ENCODE measurements at regions not wholly inside any gene's neighbourhood (a gene's known extent, or its start where the extent isn't known, plus 50 kb on each side); places are given as distances from the start of the nearest gene placed in this dataset.
"Not testable (repeated sequence)": the region's sequence is repeated elsewhere in the genome, so short reads cannot be mapped to it uniquely, and the experiment has no call there.

- WGBS (ENCODE audit: low lambda C conversion rate): 80% methylated on average over 4 of the region's 4 CpGs
- H3F3A ChIP-seq (replicated peaks; ENCODE audit: insufficient read depth): peaks cover 12% of the 10 kb centered on the region
- peak overlapping the region in 1 of 2 experiments; percentile 71; a peak in 1 of 4 replicates for H3K27ac ChIP-seq (ENCODE audit: low read depth in 2 of 2, low read length in 1 of 2)
- no peaks in the 10 kb centered on the region for H3K79me2 ChIP-seq (ENCODE audit: insufficient read depth)
- no peaks in the 10 kb centered on the region for H3K9me3 ChIP-seq
- H3K4me2 ChIP-seq: no peak overlapping the region
- POLR2A ChIA-PET: no interaction called here
- CTCF ChIA-PET: no interaction called here
- no peaks in the 10 kb centered on the region for H3K27me3 ChIP-seq (ENCODE audit: insufficient read depth)
- no peak for TF ChIP-seq MAX (IDR thresholded peaks at IDR 0.05; ENCODE audit: low read depth)
- no peaks in the 10 kb centered on the region for H3K36me3 ChIP-seq (replicated peaks in 1 of 2; ENCODE audit: control insufficient read depth in 1 of 2, insufficient read depth in 2 of 2, low read length in 1 of 2)
- DNase-seq: no peak
- H3K9me2 ChIP-seq: no peaks in the 10 kb centered on the region
- no peak overlapping the region for H3K9ac ChIP-seq
- no peak overlapping the region for H3K4me3 ChIP-seq (ENCODE audit: low read depth in 2 of 2, low read length in 1 of 2)
- H4K20me1 ChIP-seq (ENCODE audit: insufficient read depth): no peaks in the 10 kb centered on the region
- 0 out of 2 replicates have a peak overlapping the region, but pooled peaks have one; percentile 56 for H2AFZ ChIP-seq (ENCODE audit: low read depth)
- peaks cover 0 to 11% of the 10 kb centered on the region in 2 experiments; a peak in 1 of 4 replicates for H3K4me1 ChIP-seq (ENCODE audit: control insufficient read depth in 1 of 2, insufficient read depth in 2 of 2, low read depth in 1 of 2, low read length in 1 of 2)
Measured at GRCh38 chr5:96199713-96200183, 233.3 kb downstream of the PCSK1 start.

- TF ChIP-seq TCF12 (IDR thresholded peaks at IDR 0.05) (0 out of 2 replicates have a peak, but pooled peaks have one; percentile 14), EZH2phosphoT487 (IDR thresholded peaks at IDR 0.05; ENCODE audit: borderline replicate concordance, low read depth) (no peak), PBX3 (IDR thresholded peaks at IDR 0.05) (peak; percentile 18; the same call in 1 of the 2 replicates), CTCF (IDR thresholded peaks at IDR 0.05) (no peak), USF2 (IDR thresholded peaks at IDR 0.05; ENCODE audit: borderline replicate concordance, low read depth, low read length) (no peak)
- 0 out of 2 replicates have a peak overlapping the region, but pooled peaks have one; percentile 11 for H2AFZ ChIP-seq (ENCODE audit: low read depth)
- peak overlapping the region in 1 of 2 experiments; percentile 71; a peak in 2 of 4 replicates for H3K27ac ChIP-seq (ENCODE audit: low read depth in 2 of 2, low read length in 1 of 2)
- H3K9me3 ChIP-seq: no peaks in the 10 kb centered on the region
- peaks cover 9% of the 10 kb centered on the region for H3F3A ChIP-seq (replicated peaks; ENCODE audit: insufficient read depth)
- peaks cover 0 to 8% of the 10 kb centered on the region in 2 experiments; a peak in 1 of 4 replicates for H3K4me1 ChIP-seq (ENCODE audit: control insufficient read depth in 1 of 2, insufficient read depth in 2 of 2, low read depth in 1 of 2, low read length in 1 of 2)
- no peaks in the 10 kb centered on the region for H4K20me1 ChIP-seq (ENCODE audit: insufficient read depth)
- DNase-seq: no peak
- no peaks in the 10 kb centered on the region for H3K9me2 ChIP-seq
- CTCF ChIA-PET: no interaction called here
- no peak overlapping the region for H3K4me3 ChIP-seq (ENCODE audit: low read depth in 2 of 2, low read length in 1 of 2)
- 82% methylated on average over 3 of the region's 3 CpGs for WGBS (ENCODE audit: low lambda C conversion rate)
- H3K79me2 ChIP-seq (ENCODE audit: insufficient read depth): no peaks in the 10 kb centered on the region
- peak overlapping the region; percentile 35; the same call in 1 of the 2 replicates for H3K9ac ChIP-seq
- no peaks in the 10 kb centered on the region for H3K27me3 ChIP-seq (ENCODE audit: insufficient read depth)
- H3K4me2 ChIP-seq: peak overlapping the region; percentile 29; the same call in 1 of the 2 replicates
- POLR2A ChIA-PET: no interaction called here
- H3K36me3 ChIP-seq (replicated peaks in 1 of 2; ENCODE audit: control insufficient read depth in 1 of 2, insufficient read depth in 2 of 2, low read length in 1 of 2): no peaks in the 10 kb centered on the region
Measured at GRCh38 chr5:96198356-96199058, 234.5 kb downstream of the PCSK1 start.

GRCh38 chr5:96197767-96198166, 235.3 kb downstream of the PCSK1 start:
- H3K36me3 ChIP-seq (replicated peaks in 1 of 2; ENCODE audit: control insufficient read depth in 1 of 2, insufficient read depth in 2 of 2, low read length in 1 of 2); H3K79me2 ChIP-seq (ENCODE audit: insufficient read depth); H3K9me2 ChIP-seq; DNase-seq; H3K4me3 ChIP-seq (ENCODE audit: low read depth in 2 of 2, low read length in 1 of 2); CTCF ChIA-PET; H3K27me3 ChIP-seq (ENCODE audit: insufficient read depth); H2AFZ ChIP-seq (ENCODE audit: low read depth); H3K9me3 ChIP-seq; H3K4me1 ChIP-seq (ENCODE audit: control insufficient read depth in 1 of 2, insufficient read depth in 2 of 2, low read depth in 1 of 2, low read length in 1 of 2); POLR2A ChIA-PET; H3F3A ChIP-seq (replicated peaks; ENCODE audit: insufficient read depth); H4K20me1 ChIP-seq (ENCODE audit: insufficient read depth); H3K4me2 ChIP-seq; H3K9ac ChIP-seq: not testable (repeated sequence)
- H3K27ac ChIP-seq (ENCODE audit: low read depth in 2 of 2, low read length in 1 of 2): peak overlapping the region in 1 of 2 experiments; percentile 71; a peak in 1 of 4 replicates
- WGBS (ENCODE audit: low lambda C conversion rate): 98% methylated on average over 3 of the region's 3 CpGs

All from SK-N-SH (cell line).